Mucosa of descending colon (tissue), 3 donors: ENCODE measurements at regions not wholly inside any gene's neighbourhood (a gene's known extent, or its start where the extent isn't known, plus 50 kb on each side); places are given as distances from the start of the nearest gene placed in this dataset.
"Not testable (repeated sequence)": the region's sequence is repeated elsewhere in the genome, so short reads cannot be mapped to it uniquely, and the experiment has no call there.

Source experiments
- ATAC-seq: fragments of 200-7000 bp; cut with Tn5 transposase; one replicate; pipeline ENCODE4 v1.9.1; 2020; ENCODE audit warnings: mild to moderate bottlenecking, moderate library complexity
- DNase-seq, 3 donors: peaks; one replicate each; pipeline ENCODE4 v3.0.0-alpha.2; 2020
- H3K36me3 ChIP-seq: fragments of 200-600 bp; one replicate; pipeline ENCODE4 v1.8.0; 2021; ENCODE audit warnings: low read depth, mild to moderate bottlenecking
- H3K4me1 ChIP-seq: fragments of 200-600 bp; one replicate; pipeline ENCODE4 v1.8.0; 2021; ENCODE audit warnings: low read depth, mild to moderate bottlenecking
- H3K4me3 ChIP-seq: fragments of 200-600 bp; one replicate; pipeline ENCODE4 v1.8.0; 2021; ENCODE audit warnings: mild to moderate bottlenecking
- H3K9me3 ChIP-seq: fragments of 200-600 bp; one replicate; pipeline ENCODE4 v1.8.0; 2021; ENCODE audit warnings: mild to moderate bottlenecking
- intact Hi-C, 2 donors: fragments of 100-400 bp; cut with DNase I in 1 of 2; cut with micrococcal nuclease in 1 of 2; formaldehyde crosslinking; loops; one replicate each; pipeline versions ENCODE4 v1.11.0 to v1.11.1; 2022; cut with DNase I, micrococcal nuclease
- TF ChIP-seq, protein P1 (sequence below): fragments of 200-600 bp; IDR thresholded peaks from one replicate; pipeline ENCODE4 v1.8.0; 2022; ENCODE audit warnings: antibody characterized with exemption, mild to moderate bottlenecking
- donor health status: DM: no; HTN: no; CAD: no; lungs with moderate emphysema.
- donor health status: DM: no; HTN: no; CAD: no.
- donor health status: DM: no; HTN: yes; CAD: no.

DNA sequence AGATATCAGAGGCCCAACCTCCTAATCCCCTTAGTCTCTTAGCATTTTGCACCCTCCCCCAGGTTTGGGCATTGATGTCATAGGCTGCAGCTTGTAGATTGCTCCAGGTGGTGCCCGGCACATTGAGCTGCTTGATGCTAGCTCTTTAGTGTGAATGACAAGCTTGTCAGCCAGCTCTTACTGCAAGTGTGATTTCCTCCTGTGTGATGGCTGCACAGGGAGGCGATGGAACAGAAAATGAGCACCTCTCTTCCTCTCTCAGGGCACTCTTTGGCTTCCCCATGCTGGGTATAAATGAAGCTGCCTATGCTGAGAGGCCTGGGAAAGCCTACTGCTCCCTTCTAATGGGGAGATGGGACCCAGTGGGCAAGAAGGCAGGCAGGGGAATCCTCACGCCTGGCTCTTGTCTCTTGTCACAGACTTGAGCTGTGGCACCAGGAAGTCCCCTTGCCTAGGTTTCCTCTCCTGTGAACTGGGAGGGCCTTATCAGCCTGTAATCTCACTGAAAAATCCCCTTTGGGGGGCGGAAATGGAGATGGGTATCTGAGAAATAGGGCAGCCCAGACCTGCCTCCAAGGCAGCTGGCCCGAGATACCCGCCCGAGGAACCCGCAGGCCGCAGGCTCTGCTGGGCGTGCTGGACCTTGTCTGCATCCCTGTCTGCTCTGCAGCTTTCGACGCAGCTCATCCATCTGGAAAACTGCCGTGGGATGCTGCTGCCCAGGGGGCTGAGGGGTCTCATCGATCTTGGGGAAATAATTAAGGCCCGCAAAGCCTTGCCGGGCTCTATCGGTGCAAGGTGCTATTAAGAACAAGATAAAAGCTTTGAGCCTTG lies 163.5 kb upstream of the CXCR4 start:
- DNase-seq (no peak), ATAC-seq (peak; percentile 39)
- no peaks in the 10 kb centered on the region for H3K36me3 ChIP-seq
- TF ChIP-seq, protein P1, sequence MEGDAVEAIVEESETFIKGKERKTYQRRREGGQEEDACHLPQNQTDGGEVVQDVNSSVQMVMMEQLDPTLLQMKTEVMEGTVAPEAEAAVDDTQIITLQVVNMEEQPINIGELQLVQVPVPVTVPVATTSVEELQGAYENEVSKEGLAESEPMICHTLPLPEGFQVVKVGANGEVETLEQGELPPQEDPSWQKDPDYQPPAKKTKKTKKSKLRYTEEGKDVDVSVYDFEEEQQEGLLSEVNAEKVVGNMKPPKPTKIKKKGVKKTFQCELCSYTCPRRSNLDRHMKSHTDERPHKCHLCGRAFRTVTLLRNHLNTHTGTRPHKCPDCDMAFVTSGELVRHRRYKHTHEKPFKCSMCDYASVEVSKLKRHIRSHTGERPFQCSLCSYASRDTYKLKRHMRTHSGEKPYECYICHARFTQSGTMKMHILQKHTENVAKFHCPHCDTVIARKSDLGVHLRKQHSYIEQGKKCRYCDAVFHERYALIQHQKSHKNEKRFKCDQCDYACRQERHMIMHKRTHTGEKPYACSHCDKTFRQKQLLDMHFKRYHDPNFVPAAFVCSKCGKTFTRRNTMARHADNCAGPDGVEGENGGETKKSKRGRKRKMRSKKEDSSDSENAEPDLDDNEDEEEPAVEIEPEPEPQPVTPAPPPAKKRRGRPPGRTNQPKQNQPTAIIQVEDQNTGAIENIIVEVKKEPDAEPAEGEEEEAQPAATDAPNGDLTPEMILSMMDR = no peak
- no peak overlapping the region for H3K4me3 ChIP-seq
- no peaks in the 10 kb centered on the region for H3K9me3 ChIP-seq
- no peaks in the 10 kb centered on the region for H3K4me1 ChIP-seq
- intact Hi-C loops = no loop called here

DNA sequence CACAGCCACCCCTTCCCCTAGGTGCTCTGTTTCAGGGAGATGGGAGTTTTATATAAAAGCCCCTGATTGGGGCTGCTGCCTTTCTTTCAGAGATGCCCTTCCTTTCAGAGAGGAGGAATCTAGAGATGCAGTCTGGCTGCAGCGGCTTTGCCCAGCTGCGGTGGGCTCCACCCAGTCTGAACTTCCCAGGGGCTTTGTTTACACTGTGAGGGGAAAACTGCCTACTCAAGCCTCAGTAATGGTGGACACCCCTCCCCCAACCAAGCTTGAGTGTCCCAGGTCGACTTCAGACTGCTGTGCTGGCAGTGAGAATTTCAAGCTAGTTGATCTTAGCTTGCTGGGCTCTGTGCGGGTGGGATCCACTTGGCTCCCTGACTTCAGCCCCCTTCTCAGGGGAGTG lies 148.4 kb upstream of the CXCR4 start:
- ATAC-seq, DNase-seq, H3K9me3 ChIP-seq, H3K36me3 ChIP-seq, H3K4me3 ChIP-seq, H3K4me1 ChIP-seq, intact Hi-C loops: not testable (repeated sequence)

DNA sequence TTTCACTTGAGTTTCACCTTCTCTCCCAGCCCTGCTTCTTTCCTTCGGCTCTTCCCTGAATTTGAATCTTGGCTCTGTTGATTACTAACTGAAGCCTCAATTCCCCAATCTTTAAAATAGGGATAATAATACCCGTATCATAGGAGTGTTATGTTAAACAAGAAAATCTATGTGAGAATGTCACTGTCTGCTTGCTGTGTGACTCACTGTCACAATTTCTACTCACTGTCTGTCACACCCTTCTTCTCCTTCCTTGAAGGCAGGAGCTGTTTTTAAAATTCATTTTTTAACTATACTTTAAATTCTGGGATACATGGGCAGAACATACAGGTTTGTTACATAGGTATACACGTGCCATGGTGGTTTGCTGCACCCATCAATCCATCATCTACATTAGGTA lies 141.6 kb upstream of the CXCR4 start:
- TF ChIP-seq, protein P1 = no peak
- intact Hi-C loops = no loop called here
- H3K9me3 ChIP-seq = no peaks in the 10 kb centered on the region
- H3K4me3 ChIP-seq = no peak overlapping the region
- H3K36me3 ChIP-seq = no peaks in the 10 kb centered on the region
- ATAC-seq (no peak), DNase-seq (no peak)
- no peaks in the 10 kb centered on the region for H3K4me1 ChIP-seq

DNA sequence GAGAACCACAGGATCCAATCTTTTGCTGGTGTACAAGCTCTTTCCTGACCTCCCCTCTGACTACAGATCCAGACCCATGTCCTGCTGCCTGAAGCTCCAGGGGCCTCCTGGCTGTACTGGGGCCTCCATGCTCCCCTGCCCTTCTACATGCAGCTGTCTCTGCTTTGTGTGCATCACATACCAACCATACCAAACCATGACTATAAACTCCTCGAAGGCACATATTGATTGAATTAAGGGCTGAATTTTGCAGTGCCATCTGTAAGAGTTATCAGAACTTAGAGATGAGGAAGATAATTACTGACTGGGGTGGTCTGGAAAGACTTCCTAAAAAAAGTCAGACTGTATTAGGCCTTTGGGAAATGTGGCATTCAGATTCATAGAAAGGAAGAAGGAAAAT lies 139.9 kb upstream of the CXCR4 start:
- Histone ChIP-seq H3K9me3 (no peaks in the 10 kb centered on the region), H3K4me3 (no peak overlapping the region), H3K36me3 (no peaks in the 10 kb centered on the region), H3K4me1 (no peaks in the 10 kb centered on the region)
- TF ChIP-seq, protein P1 = no peak
- intact Hi-C loops = no loop called here
- DNase-seq (no peak), ATAC-seq (no peak)

DNA sequence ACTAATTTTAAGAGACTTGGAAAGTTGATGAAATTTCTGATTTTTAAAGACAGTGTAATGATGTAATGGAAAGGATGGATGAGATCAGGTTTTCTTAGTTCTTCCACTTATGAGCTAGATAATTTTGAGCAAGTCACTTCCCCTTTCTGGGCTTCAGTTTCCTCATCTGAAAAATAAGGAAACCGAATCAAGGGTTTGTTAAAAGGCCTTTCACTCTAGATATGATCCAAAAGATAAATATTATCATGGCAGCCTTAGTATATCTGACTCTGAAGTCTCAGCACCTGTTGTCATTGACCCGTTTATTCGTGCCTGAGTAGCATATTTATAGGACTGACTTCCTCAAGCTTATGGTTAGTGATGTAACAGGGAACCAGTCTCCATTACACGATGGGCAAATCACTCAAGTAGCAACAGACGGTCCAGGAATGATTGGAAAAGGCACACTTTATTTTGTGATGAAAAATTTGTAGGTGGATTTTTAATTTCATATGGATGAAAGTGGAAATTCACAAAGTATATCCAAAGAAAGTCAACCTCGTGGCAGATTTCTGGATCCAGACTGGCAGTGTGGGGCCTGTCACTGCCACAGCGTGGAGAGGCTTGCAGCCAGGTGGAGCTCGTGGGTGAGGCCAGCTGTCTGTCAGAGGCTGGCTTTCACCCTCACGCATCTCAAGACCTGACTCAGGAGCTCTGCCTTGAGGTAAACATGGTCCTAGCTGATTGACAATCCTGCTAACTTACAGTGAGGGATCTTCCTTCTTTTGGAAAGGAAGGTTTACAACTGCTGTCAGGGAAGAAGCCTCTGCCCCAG lies 137.9 kb upstream of the CXCR4 start:
- Histone ChIP-seq H3K4me3 (no peak overlapping the region), H3K4me1 (no peaks in the 10 kb centered on the region), H3K9me3 (no peaks in the 10 kb centered on the region), H3K36me3 (no peaks in the 10 kb centered on the region)
- TF ChIP-seq, protein P1 = no peak
- DNase-seq (no peak), ATAC-seq (peak; percentile 32)
- intact Hi-C loops = no loop called here

DNA sequence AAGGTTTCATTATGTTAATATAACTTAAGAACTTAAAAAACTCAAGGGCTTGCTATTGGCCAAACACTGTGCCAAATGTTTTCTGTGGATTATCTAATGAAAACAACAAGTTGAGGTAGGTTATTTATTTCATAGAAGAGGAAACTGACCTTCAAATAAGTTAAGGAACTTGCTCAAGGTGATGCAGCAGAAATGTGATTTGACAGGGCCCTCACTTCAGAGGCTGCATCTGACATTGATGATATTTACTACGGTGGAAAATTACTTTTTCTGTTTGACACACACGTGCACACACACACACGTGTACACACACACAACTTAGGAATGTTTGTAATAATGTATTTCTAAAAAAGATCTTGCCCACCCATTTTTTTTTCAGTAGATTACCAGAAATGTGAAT lies 137.2 kb upstream of the CXCR4 start:
- intact Hi-C loops = no loop called here
- TF ChIP-seq, protein P1 = no peak
- Histone ChIP-seq H3K9me3 (no peaks in the 10 kb centered on the region), H3K4me1 (no peaks in the 10 kb centered on the region), H3K4me3 (no peak overlapping the region), H3K36me3 (no peaks in the 10 kb centered on the region)
- DNase-seq (no peak), ATAC-seq (no peak)
